NCI-H1105 (cell line): ENCODE measurements at regions not wholly inside any gene's neighbourhood (a gene's known extent, or its start where the extent isn't known, plus 50 kb on each side); places are given as distances from the start of the nearest gene placed in this dataset.

Source experiments
- DNase-seq: peaks from one replicate; lab custom pipeline; 2025; lab: John Stamatoyannopoulos, UW

DNA sequence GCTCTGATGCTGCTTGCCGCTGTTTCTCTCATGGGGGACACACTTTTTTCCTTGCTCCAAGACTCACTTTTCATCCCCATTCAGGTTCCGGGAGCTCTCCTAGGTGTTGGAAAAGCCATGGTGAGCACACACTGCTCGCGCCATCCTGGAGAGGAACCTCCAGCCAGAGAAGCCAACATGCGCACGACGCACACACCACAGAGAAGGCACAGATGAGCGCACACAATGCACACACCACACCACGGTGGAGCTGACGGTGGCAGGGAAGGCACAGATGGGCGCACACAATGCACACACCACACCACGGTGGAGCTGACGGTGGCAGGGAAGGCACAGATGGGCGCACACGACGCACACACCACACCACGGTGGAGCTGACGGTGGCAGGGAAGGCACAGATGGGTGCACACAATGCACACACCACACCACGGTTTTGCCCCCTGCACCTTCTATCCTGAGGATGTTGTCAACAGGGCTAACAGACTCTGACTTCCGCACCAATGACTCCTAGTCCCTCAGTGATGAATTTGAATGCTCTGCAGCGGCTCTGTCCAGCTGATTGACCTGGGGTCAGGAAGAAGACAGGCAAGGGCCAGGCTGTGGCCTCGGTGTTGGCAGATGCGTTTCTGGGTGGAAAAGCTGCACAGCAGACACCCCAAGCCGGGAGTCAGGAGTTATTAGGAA is 154.7 kb downstream of the ERMARD start:
- DNase-seq, result no peak

DNA sequence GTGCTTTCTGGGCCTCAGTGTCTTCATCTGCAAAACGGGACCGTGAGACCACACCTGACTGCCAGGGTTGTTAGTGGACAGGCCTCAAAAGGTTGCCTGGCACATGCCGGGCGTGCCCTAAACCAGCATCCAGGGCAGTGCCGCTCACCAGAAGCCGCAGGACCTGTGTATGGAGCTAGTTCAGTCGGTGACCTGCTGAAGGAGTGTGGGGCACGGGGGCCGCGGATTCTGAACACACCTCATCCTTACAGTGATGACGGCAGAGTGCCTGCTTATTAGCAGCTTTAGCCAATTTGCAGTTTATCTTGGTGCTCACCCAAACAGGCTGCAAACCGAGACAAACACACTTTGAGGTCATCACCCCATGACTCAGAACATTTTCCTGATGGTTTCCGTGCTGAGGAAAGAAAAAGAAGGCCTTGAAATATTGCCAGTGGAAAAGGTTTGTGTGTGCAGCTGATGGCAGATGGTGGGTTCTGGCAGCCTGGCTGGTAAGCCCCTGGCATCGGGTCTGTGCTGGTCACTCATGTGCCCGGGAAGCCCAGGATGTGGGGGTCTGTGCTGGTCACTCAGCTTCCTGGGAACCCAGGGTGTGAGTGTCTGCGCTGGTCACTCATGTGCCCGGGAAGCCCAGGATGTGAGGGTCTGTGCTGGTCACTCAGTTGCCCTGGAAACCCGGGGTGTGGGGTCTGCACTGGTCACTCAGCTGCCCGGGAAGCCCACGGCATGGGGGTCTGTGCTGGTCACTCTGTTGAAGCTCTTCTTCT is 153.8 kb downstream of the ERMARD start:
- no peak for DNase-seq

DNA sequence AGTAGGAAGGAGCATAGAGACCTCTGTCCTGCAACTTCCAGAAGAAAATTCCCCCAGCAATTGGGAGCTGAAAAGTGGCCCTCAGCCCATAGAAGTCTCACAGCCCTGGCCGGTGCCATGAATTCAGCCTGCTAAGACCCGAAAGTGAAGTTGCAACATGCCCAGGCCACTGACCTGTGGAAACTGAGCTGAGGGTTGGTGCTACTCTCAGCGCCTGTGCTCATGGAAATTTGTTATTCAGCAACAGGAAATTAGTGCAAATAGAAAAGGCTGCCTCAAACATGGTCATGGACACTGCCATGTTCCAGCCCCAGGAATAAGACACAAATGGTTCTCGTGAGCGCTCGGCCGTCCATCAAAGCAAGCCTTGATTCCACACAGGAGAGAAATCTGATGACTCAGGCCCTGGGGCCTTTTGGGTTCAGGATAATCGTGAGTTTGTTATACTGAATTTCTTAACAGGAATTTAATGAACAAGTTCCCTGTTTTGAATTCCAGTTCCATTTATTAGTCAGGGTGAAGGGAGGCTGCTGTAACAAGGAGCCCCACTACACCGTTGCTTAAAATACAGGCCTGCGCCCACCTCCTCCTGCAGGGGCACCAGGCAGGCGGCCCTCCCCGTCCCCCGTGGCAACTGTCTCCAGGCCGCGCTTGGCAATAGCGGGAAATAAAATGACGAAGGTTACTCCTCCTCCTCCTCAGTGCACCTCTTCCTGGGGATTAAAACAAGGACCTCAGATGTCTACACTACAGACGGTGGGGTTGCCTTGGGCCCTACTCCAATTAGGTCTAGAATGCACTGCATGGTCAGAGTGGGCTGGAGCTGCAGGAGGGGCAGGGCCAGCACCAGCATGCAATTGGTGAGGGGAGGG is 152.9 kb downstream of the ERMARD start:
- DNase-seq, result no peak

DNA sequence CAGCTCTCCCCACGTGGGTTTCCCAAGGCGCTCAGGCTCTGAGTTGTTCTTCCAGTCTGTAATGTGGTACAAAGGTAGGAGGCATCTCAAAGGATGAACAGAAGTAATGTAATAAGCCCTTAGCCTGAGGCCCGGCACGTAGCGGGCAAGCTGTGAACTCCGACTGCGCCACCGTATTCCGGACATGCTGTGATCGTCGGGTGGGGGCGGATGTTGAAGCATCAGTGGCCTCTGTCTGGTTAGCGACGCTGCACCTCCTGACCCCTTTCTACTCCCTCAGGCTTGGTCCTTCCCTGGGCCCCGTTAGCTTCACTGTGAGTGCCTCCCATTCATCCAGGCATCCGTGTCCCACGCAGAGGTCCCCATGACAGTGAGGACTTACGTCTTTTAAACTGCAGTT is 151.7 kb downstream of the ERMARD start:
- no peak for DNase-seq

DNA sequence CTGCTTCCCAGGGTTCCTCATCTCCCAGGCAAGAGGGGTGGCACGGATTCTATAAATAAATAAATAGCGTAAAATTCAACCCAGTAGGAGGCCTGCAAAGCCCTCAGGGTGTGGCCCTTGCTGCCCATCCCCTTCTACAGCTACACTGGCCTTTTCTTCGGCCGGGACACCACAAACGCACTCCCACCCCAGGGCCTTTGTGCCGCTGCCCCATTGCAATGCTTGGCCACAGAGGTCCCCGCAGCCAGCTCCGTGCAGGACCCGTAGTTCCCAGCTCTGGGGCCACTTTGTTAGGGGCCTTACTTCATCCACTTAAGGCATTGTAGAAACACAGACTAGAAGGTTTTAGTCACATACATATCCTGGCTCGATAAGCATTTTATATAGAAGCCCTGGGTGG is 151.2 kb downstream of the ERMARD start:
- DNase-seq, result no peak

DNA sequence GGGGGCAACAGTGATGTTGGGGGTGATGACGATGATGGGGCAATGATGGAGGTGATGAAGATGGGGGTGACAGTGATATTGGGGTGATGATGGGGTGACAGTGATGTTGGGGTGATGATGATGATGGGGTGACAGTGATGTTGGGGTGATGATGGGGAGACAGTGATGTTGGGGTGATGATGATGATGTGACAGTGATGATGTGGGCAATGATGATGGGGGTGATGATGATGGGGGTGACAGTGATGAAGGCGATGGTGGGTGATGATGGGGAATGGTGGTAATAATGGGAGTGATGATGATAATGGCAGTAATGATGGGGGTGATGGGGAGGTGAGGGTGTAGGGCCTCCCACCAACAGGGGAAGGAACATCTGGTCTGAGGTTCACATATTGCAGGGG is 150.6 kb downstream of the ERMARD start:
- DNase-seq, result no peak

DNA sequence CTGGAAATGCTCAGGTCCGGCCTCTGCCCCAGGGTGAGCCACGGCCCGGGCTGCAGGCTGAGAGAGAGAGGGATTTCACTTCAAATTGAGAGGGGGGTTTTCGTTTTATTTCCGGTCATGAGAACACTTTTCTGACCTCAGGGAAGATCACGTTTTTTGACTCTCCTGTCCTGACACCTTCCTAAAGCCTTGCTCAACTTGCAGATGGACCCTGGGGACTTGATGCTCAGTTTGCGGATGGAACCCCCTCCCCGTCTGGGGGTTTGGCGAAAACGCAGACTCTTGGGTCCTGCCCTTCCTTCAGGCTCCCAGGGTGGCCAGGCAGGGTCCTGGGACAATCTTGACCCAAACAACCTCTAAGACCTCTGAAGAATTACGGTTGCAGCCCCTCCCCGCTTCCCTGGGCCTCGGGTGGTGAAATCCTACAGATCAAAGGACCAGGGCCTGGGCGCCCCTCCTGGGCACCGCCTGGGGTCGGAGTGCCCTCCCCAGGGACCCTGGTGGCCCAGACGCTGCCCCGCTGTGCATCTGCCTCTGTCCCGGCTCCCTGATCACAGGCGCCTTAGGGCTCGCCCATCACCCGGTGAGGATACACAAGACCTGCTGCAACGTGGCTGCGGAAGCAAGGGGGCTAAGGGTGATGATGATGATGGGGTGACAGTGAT is 148.2 kb downstream of the ERMARD start:
- DNase-seq, result no peak

DNA sequence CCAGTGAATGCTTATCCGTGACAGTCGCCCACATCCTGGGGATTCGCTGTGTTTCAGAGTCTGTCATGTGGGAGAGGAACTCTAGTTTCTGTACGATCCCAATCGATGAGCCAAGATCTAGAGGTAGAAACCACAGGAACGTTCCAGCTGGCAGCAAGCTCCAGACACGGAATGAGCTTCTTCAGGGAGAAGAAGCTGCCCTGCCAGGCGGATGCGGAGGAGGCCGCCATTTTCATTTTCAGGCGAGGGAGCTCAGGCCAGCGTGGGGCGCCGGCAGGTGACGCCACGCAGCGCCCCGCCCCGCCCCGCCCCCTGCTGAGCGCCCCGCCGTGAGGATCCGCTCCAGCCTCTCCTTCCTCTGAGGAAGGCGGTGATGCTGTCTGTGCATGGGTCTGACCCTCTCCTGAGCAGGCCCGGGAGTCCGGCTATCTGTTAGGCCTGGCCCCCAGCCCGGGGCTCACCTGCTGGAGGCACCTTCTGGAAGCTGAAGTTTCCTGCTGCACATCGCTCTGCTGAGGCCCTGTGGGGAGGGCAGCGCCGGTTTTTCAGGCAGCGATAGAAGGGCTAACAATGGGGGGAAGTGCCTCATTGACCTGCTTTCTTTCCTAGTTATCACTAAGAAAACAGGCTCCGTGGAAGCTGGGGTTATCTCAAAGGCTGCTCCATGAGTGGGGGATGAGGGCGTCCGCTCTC is 147.5 kb downstream of the ERMARD start:
- no peak for DNase-seq

DNA sequence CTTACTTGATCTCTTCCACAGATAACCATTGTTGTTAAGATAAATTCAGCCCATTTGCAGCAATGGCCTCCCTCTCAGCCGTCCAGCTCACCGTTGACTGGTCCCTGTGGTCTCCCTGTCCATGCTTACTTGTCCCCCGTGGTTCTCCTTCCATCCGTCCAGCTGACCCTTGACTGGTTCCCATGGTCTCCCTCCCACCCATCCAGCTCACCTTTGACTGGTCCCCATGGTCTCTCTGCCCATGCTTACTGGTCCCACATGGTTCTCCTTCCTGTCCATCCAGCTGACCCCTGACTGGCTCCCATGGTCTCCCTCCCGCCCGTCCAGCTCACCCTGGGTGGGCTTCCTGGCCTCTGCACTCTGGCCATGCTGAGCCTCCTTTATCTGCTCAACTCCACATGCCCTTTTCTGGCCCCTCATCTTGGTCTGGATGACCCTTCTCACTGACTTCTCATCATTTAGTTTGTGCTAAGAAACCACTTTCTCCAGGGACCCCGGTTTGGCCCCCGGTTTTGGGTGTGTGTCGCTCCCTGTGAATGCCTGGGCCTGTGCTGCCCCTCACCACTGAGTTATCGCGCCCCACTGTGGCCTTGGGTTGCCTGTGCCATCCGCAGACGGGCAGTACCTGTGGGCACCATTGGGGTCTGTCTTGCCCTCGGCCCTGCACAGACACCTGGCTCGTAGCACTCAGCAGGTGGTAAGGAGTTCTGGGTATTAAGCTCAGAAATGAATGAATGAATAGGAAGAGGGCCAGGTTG is 146.4 kb downstream of the ERMARD start:
- no peak for DNase-seq

DNA sequence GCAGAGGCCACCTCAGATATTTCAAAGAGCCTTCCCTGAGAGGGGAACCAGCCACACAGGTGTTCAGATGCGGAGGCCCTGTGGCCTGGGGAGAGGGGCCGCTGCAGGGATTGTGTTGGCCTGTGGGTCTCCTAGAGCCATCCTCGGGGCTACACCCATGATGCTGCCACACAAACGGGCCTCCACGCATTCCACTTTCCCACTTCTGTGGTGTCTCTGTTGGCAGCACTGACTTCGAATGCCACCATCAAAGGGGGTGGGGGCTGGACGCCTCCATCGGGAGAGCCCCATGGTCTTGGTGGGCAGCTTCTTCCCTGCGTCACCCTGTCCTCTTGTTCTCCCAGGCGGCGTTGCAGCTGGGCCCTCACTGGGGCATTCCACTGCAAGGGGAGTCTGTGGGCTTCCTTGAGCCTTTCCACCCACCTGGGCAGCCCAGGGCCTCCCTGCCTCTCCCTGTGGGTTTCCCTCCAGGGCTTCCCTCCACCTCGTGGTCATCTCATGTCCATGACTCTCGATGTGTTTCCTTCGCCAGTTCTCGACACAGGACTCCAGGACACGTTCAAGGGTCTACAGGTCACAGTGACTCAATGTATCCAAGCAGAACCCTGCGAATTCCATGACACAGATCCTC is 145.5 kb downstream of the ERMARD start:
- DNase-seq, result no peak

DNA sequence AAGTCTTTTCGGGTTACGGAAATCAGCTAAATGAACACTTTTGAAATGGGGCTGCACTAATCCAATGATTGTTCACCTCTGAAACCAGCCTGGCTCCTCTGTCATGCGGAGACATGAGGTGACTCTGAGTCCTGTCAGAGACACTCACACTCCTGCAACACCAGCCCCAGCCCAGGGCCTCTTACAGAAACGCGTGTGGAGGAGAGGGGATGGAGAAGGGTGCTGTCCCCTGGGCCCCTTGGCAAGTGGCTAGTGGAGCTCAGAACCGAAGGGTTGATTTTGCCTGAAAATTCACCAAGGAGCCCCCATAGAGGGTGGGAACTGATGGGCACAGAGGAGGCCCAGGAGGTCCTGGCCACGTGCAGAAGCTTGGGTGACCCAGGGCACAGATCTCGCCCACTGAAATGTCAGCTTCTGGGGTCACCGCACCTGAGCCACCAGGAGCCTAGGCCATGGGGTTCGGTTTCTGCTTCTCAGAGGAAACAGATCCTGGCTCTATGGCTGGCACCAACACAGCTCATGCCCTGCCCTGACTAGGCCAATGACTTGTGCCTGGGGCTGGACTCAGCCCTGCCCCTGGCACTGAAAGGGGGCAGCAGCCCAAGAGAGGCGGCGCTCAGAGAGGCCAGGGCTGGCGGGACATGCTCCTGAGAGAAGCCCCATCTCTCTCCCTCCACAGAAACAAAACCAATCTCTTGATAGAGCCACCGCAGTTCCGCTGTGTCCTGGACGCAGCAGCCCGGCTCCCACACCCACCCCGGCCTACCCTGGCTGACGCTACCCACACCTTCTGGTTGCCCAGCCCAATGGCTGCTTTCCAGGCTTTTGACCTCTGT is 144.7 kb downstream of the ERMARD start:
- no peak for DNase-seq

DNA sequence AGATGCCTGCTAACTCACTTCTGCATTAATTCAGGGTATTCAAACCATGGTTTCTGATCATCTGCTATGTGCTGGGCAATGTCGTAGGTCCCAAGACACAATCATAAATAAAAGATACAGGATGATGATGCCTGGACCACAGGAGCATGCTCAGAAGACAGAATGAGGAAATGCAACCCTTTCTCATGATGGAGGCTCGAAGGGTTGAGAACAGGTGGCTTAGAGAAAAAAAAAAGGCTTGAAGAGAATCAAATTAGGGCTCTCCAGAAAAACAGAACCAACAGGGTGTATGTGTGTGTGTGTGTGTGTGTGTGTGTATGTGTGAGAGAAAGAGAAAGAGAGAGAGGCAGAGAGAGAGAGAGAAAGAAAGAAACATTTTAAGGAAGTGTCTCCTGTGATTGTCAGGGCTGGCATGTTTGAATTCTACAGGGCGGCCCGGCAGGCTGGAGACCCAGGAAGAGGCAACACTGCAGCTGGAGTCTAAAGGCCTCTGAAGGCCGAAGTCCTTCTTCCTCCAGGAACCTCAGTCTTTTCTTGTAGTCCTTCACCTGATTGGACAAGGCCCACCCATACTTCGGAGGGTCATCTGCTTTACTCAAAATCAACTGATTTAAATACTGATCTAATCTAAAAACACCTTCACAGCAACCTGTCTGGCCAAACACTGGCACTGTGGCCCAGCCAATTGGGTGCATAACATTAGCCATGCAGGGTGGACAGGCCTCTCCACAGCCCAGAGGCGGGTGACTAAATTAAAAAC is 143.8 kb downstream of the ERMARD start:
- no peak for DNase-seq

DNA sequence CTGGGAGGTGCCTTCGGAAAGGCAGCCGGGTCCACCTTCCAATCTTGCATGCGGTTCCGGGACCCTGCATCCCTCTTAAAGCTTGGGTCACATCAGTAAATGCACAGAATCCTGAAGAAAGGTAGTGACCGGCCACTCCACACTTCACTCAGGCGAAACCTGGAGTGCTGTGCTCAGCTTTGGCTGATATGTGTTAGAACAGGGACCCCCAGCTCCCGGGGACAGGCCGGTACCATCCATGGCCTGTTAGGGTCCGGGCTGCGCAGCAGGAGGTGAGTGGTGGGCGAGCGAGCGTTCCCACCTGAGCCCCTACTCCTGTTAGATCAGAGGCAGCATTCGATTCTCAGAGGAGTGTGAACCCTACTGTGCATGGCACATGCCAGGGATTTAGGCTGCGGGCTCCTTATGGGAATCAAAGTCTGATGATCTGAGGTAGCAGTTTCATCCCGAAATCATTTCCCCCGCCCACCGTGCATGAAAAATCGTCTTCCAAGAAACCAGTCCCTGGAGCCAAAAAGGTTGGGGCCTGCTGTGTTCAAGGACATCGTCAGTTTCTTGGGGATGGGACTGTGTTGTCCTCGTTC is 143.0 kb downstream of the ERMARD start:
- no peak for DNase-seq

DNA sequence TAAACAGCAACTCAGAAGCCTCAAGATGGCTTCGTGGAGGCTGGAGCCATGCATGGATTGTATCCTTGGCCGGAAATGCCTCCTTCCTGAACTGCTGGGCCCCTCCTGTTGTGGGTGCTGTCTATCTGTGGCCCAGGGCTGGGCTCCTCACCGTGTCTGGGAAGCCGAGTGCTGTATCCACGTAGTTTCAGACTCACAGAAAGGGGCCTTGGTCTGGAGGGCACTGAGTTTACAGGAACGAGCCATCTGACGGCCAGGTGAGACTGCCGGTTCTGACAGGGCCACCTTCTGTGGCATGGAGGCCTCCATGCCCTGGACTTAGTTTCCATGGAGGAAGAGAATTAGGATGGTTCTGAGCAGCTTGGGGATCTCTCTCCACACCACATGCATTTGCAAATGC is 142.2 kb downstream of the ERMARD start:
- DNase-seq, result no peak

DNA sequence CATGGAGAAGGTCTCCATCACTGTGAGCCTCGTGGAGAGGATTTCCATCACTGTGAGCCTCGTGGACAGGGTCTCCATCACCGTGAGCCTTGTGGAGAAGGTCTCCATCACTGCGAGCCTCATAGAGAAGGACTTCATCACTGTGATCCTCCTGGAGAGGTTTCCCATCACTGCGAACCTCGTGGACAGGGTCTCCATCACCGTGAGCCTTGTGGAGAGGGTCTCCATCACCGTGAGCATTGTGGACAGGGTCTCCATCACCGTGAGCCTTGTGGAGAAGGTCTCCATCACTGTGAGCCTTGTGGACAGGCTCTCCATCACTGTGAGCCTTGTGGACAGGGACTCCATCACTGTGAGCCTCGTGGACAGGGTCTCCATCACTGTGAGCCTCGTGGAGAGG is 140.4 kb downstream of the ERMARD start:
- no peak for DNase-seq

DNA sequence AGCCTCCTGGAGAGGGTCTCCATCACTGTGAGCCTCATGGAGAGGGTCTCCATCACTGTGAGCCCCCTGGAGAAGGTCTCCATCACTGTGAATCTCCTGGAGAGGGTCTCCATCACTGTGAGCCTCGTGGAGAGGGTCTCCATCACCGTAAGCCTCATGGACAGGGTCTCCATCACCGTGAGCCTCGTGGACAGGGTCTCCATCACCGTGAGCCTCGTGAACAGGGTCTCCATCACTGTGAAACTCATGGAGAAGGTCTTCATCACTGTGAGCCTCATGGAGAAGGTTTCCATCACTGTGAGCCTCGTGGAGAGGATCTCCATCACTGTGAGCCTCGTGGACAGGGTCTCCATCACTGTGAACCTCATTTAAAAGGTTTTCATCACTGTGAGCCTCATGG is 140.0 kb downstream of the ERMARD start:
- no peak for DNase-seq

DNA sequence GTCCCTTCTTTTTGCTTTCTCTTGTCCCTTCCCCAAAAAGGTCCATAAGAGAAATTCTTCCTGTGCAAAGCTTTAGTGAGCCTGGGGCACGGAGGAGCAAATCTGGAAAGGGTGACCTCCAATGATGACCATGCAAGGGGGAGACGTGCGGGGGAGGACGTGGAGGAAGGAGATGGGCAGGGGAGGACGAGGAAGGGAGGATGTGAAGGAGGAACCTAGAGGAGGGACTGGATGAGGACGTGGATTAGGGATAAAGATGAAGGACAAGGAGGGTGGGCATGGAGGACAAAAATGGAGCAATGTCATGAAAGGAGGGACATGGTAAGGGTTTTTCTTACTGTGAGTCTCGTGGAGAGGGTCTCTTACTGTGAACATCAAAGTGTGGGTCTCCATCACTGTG is 139.5 kb downstream of the ERMARD start:
- no peak for DNase-seq

DNA sequence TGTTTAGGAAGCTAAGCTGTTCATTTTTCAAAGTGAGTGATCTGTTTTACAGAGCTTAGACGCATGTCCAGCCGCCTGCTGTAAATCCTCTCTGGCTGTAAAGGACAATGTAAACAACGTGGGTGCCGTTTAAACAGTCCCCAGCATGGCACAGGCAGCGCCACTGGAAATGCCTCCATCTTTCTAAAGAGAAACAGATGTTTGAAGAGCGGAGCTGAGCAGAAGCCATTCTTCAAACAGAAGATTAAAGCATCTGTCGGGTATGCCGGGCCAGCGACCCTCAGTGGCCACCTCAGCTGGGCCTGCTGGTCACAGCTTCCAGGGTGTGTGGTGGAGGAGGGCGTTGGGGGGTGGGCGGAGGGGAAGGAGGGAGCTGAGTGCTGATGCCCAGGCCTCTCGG is 138.6 kb downstream of the ERMARD start:
- no peak for DNase-seq
